ENCODE measurements at regions not wholly inside any gene's neighbourhood (a gene's known extent, or its start where the extent isn't known, plus 50 kb on each side); places are given as distances from the start of the nearest gene placed in this dataset.

- RAD21 ChIA-PET (ENCODE audit: unreplicated experiment) = no interaction called here
- intact Hi-C loops (cut with micrococcal nuclease; ENCODE audit: unreplicated experiment) = no loop called here
- H3K4me3 ChIP-seq = no peak overlapping the region
- ATAC-seq = no peak
- H3K4me2 ChIP-seq (ENCODE audit: control insufficient read depth, insufficient read depth) = no peak overlapping the region
- no peaks in the 10 kb centered on the region for H4K20me1 ChIP-seq (ENCODE audit: control insufficient read depth, insufficient read depth)
- CTCF ChIA-PET = no interaction called here
- H3K27ac ChIP-seq (ENCODE audit: control insufficient read depth, insufficient read depth) = no peak overlapping the region
- in situ Hi-C loops (cut with MboI) = no loop called here
- no peaks in the 10 kb centered on the region for H3K4me1 ChIP-seq (ENCODE audit: control insufficient read depth, insufficient read depth, low read length)
- H3K36me3 ChIP-seq (ENCODE audit: control insufficient read depth in 2 of 2, insufficient read depth in 2 of 2, low read length in 1 of 2) = no peaks in the 10 kb centered on the region
- WGBS (ENCODE audit: insufficient coverage, insufficient replicate concordance, low lambda C conversion rate, missing lambda C conversion rate) = 30% methylated on average over 1 of the region's 1 CpG
- H3K79me2 ChIP-seq (ENCODE audit: control insufficient read depth, insufficient read depth, low read length) = no peaks in the 10 kb centered on the region
- TF ChIP-seq KDM1A (IDR thresholded peaks at IDR 0.05; ENCODE audit: borderline replicate concordance) (no peak), MXI1 (IDR thresholded peaks at IDR 0.05; ENCODE audit: low read depth, low read length) (no peak), IRF3 (IDR thresholded peaks at IDR 0.05) (no peak), SUPT20H (IDR thresholded peaks at IDR 0.05; ENCODE audit: borderline replicate concordance, control insufficient read depth, low read depth, low read length) (no peak)
- FAIRE-seq = no peak
- BruUV-seq (replicated peaks) = no TSS peak
- H3K27me3 ChIP-seq (replicated peaks in 1 of 2; ENCODE audit: control insufficient read depth in 2 of 2, insufficient read depth in 2 of 2, low read length in 1 of 2) = no peaks in the 10 kb centered on the region
- DNase-seq (ENCODE audit: low read depth, low spot score) = no peak
- POLR2A ChIA-PET = no interaction called here
- H3K9ac ChIP-seq (ENCODE audit: control insufficient read depth, insufficient read depth, low read length) = no peak overlapping the region
- SMC1A ChIA-PET (ENCODE audit: uncharacterized antibody, unreplicated experiment) = interaction anchor here (0.6 to 1.0 kb wide), 2 partner anchors 11 to 85 kb away, joined by 3 to 4 read pairs; no protein-coding TSS in a partner anchor
- H3K9me3 ChIP-seq (replicated peaks; ENCODE audit: control insufficient read depth, insufficient read depth, low read length) = no peaks in the 10 kb centered on the region
- H2AFZ ChIP-seq (ENCODE audit: control insufficient read depth, low read depth, low read length) = no peak overlapping the region
Observed at GRCh38 chr3:102332205-102332604, 102.6 kb upstream of the ZPLD1 start.

DNA sequence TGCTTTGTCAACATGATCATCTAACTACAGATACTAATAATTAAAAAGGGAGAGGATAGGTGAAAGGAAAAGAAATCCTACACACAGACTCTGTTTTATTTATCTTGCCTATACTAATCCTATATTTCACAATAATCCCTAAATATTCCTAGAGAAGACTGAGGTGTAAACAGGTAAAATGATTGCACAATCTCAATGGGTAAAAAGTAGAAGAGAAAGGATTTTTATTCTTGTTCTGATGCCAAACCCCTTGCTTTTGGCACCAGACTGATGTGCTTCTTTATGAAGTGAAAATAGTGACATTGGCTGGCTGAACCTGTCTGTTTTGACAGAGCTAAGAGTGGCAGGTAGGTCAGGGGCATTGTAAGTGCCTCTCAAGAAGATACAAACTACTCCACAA lies 101.9 kb upstream of the ZPLD1 start:
- H4K20me1 ChIP-seq (ENCODE audit: control insufficient read depth, insufficient read depth) = no peaks in the 10 kb centered on the region
- no peak overlapping the region for H2AFZ ChIP-seq (ENCODE audit: control insufficient read depth, low read depth, low read length)
- no peaks in the 10 kb centered on the region for H3K36me3 ChIP-seq (ENCODE audit: control insufficient read depth in 2 of 2, insufficient read depth in 2 of 2, low read length in 1 of 2)
- in situ Hi-C loops (cut with MboI) = no loop called here
- FAIRE-seq (no peak), DNase-seq (ENCODE audit: low read depth, low spot score) (no peak), ATAC-seq (no peak)
- POLR2A ChIA-PET = interaction anchor here (0.7 kb wide), 1 partner anchor 270 kb away, joined by 3 read pairs; no protein-coding TSS in a partner anchor
- no TSS peak for BruUV-seq (replicated peaks)
- SMC1A ChIA-PET (ENCODE audit: uncharacterized antibody, unreplicated experiment) = no interaction called here
- H3K4me1 ChIP-seq (ENCODE audit: control insufficient read depth, insufficient read depth, low read length) = no peaks in the 10 kb centered on the region
- TF ChIP-seq NR2C1 (IDR thresholded peaks at IDR 0.05) (no peak), SIX5 (IDR thresholded peaks at IDR 0.05; ENCODE audit: low read depth, low read length, severe bottlenecking) (no peak)
- intact Hi-C loops (cut with micrococcal nuclease; ENCODE audit: unreplicated experiment) = no loop called here
- H3K9me3 ChIP-seq (replicated peaks; ENCODE audit: control insufficient read depth, insufficient read depth, low read length) = no peaks in the 10 kb centered on the region
- no peak overlapping the region for H3K4me2 ChIP-seq (ENCODE audit: control insufficient read depth, insufficient read depth)
- H3K27ac ChIP-seq (ENCODE audit: control insufficient read depth, insufficient read depth) = no peak overlapping the region
- no peak overlapping the region for H3K9ac ChIP-seq (ENCODE audit: control insufficient read depth, insufficient read depth, low read length)
- H3K79me2 ChIP-seq (ENCODE audit: control insufficient read depth, insufficient read depth, low read length) = no peaks in the 10 kb centered on the region
- RAD21 ChIA-PET (ENCODE audit: unreplicated experiment) = no interaction called here
- no peak overlapping the region for H3K4me3 ChIP-seq
- CTCF ChIA-PET = no interaction called here
- no peaks in the 10 kb centered on the region for H3K27me3 ChIP-seq (replicated peaks in 1 of 2; ENCODE audit: control insufficient read depth in 2 of 2, insufficient read depth in 2 of 2, low read length in 1 of 2)
